Lower lobe of right lung (tissue), 2 donors: ENCODE measurements at regions not wholly inside any gene's neighbourhood (a gene's known extent, or its start where the extent isn't known, plus 50 kb on each side); places are given as distances from the start of the nearest gene placed in this dataset.

Source experiments
- ATAC-seq, 2 donors: fragments of 200-7000 bp; cut with Tn5 transposase; one replicate each; pipeline ENCODE4 v1.9.1; 2020 to 2022; ENCODE audit warnings: mild to moderate bottlenecking in 2 of 2, moderate library complexity in 2 of 2
- DNase-seq: peaks from one replicate; pipeline ENCODE4 v3.0.0-alpha.2; 2020
- H3K27ac ChIP-seq: fragments of 200-600 bp; one replicate; pipeline ENCODE4 v1.8.0; 2022
- H3K27me3 ChIP-seq: fragments of 200-600 bp; one replicate; pipeline ENCODE4 v1.8.0; 2022; ENCODE audit warnings: low read depth
- H3K36me3 ChIP-seq: fragments of 200-600 bp; one replicate; pipeline ENCODE4 v1.8.0; 2022; ENCODE audit warnings: mild to moderate bottlenecking
- H3K4me1 ChIP-seq: fragments of 200-600 bp; one replicate; pipeline ENCODE4 v1.8.0; 2022
- H3K4me3 ChIP-seq: fragments of 200-600 bp; one replicate; pipeline ENCODE4 v1.8.0; 2022; ENCODE audit warnings: mild to moderate bottlenecking
- H3K9me3 ChIP-seq: fragments of 200-600 bp; one replicate; pipeline ENCODE4 v1.8.0; 2022
- intact Hi-C: fragments of 100-400 bp; cut with DNase I; formaldehyde crosslinking; loops from one replicate; pipeline ENCODE4 v1.11.0; 2022
- TF ChIP-seq, protein P1 (sequence below): fragments of 200-600 bp; IDR thresholded peaks from one replicate; pipeline ENCODE4 v1.8.0; 2022; ENCODE audit warnings: antibody characterized with exemption, mild to moderate bottlenecking
- donor health status: DM: no; HTN: yes; CAD: no; lungs with severe emphysema.

DNA sequence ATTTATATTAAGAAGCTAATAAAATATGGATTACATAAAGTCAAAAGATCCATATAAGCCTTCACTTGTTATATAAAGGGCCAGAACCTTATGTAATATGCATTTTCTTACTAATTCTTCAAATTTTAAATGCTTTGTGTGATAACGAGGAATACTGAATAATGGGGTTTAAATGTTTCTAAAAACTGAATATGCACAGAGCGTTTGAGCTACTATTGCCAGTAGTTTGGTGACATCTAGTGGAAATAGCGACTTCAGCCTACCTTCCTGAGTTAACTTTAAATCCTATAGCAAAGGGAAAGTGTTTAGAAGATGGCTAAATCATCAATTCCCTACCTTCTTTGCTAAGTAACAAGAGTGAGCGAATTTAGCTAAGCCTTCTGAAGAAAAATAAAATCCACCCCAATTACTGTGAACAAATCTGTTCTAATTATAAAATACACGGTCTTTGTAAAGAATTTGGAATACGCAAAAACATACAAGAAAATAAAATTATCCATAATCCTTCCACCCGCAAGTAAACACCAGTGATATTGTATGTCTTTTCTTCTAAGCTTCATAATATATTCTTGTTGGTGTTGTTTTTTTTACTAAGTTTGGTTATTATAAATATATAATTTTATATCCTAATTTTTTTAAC lies 115.5 kb upstream of the G2E3 start:
- TF ChIP-seq, protein P1, sequence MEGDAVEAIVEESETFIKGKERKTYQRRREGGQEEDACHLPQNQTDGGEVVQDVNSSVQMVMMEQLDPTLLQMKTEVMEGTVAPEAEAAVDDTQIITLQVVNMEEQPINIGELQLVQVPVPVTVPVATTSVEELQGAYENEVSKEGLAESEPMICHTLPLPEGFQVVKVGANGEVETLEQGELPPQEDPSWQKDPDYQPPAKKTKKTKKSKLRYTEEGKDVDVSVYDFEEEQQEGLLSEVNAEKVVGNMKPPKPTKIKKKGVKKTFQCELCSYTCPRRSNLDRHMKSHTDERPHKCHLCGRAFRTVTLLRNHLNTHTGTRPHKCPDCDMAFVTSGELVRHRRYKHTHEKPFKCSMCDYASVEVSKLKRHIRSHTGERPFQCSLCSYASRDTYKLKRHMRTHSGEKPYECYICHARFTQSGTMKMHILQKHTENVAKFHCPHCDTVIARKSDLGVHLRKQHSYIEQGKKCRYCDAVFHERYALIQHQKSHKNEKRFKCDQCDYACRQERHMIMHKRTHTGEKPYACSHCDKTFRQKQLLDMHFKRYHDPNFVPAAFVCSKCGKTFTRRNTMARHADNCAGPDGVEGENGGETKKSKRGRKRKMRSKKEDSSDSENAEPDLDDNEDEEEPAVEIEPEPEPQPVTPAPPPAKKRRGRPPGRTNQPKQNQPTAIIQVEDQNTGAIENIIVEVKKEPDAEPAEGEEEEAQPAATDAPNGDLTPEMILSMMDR = no peak
- Histone ChIP-seq H3K9me3 (no peaks in the 10 kb centered on the region), H3K27me3 (no peaks in the 10 kb centered on the region), H3K27ac (no peak overlapping the region), H3K36me3 (no peaks in the 10 kb centered on the region), H3K4me3 (no peak overlapping the region), H3K4me1 (no peaks in the 10 kb centered on the region)
- ATAC-seq (no peak), DNase-seq (no peak)
- intact Hi-C loops = no loop called here

DNA sequence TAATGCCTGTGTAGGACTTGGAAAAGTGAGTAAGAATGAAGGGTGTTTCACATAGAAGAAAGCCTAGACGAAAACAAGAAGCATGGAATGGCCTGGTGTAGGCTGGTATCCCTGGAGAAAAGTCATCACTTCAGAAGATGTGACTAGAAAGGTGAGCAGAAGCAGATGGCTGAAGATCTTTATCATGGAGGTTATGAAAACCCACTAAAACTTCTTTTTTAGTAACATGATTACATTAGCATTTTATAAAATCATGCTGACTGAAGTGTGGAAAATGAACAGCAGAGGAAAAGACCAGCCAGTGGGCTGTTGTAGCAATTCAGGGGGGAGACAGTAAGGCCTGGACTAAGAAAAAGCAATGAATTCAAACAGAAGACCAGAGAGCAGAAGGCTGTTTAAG lies 114.5 kb upstream of the G2E3 start:
- DNase-seq = no peak
- Histone ChIP-seq H3K4me1 (no peaks in the 10 kb centered on the region), H3K9me3 (no peaks in the 10 kb centered on the region), H3K36me3 (no peaks in the 10 kb centered on the region), H3K27me3 (no peaks in the 10 kb centered on the region), H3K4me3 (no peak overlapping the region), H3K27ac (no peak overlapping the region)
- intact Hi-C loops = no loop called here
- TF ChIP-seq, protein P1 = no peak
- ATAC-seq = no peak

DNA sequence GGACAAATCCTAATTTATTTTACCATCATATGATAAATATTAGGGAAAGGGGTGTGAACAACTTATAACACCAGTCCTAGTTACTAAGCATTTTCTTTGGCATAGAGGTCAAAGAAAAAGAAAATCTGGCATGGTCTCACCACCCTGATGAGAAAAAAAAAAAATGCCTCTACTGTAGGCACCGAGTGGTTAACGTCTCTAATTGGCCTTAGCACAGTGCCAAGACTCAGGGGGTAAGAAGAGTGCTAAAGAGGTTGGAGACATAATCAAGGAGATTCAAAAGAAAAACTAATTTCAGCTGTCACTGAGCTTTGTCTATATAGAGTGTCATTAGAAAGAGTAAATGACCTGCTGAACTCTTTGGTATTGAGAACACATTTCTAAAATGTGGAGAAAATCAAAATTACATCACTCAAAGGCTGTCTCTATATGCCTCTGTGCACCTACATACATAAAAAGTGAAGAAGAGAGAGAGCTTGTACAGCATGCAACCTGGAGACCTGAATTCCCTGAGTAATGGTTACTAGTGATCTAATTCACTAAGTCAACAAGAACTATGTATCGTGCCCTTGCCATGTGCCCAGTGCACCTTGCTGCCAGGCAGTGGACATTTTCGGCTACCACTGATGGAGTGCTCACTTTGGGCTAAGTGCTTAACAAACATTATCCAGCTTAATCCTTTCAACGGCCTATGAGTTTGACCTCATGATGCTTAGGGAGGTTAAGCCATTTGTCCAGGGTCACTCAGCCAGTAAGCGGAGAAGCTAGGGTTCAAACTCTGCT lies 113.8 kb upstream of the G2E3 start:
- ATAC-seq (no peak), DNase-seq (no peak)
- TF ChIP-seq, protein P1 = no peak
- Histone ChIP-seq H3K27ac (no peak overlapping the region), H3K4me1 (no peaks in the 10 kb centered on the region), H3K9me3 (no peaks in the 10 kb centered on the region), H3K27me3 (no peaks in the 10 kb centered on the region), H3K36me3 (no peaks in the 10 kb centered on the region), H3K4me3 (no peak overlapping the region)
- intact Hi-C loops = no loop called here

DNA sequence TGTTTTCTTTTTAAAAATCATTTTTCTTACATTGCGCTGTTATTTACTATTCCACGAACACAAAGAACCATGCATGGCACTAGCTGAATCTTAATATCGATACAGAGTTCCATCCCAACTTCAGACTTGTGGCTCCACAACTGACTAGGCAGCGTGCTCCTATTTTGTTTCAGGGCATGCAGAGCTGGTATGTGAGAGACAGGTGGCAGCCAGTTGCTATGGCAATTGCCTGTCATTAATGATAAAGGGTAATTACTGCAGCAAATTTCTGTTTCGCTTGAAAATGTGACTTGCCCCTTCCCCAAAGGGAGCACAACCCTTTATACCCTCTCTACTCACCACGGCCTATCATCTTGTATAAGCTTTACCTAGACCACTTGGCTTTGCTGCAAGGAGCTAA lies 113.1 kb upstream of the G2E3 start:
- H3K27me3 ChIP-seq = no peaks in the 10 kb centered on the region
- no peaks in the 10 kb centered on the region for H3K4me1 ChIP-seq
- H3K36me3 ChIP-seq = no peaks in the 10 kb centered on the region
- TF ChIP-seq, protein P1 = no peak
- H3K27ac ChIP-seq = no peak overlapping the region
- H3K9me3 ChIP-seq = no peaks in the 10 kb centered on the region
- H3K4me3 ChIP-seq = no peak overlapping the region
- intact Hi-C loops = no loop called here
- DNase-seq (no peak), ATAC-seq (no peak)

DNA sequence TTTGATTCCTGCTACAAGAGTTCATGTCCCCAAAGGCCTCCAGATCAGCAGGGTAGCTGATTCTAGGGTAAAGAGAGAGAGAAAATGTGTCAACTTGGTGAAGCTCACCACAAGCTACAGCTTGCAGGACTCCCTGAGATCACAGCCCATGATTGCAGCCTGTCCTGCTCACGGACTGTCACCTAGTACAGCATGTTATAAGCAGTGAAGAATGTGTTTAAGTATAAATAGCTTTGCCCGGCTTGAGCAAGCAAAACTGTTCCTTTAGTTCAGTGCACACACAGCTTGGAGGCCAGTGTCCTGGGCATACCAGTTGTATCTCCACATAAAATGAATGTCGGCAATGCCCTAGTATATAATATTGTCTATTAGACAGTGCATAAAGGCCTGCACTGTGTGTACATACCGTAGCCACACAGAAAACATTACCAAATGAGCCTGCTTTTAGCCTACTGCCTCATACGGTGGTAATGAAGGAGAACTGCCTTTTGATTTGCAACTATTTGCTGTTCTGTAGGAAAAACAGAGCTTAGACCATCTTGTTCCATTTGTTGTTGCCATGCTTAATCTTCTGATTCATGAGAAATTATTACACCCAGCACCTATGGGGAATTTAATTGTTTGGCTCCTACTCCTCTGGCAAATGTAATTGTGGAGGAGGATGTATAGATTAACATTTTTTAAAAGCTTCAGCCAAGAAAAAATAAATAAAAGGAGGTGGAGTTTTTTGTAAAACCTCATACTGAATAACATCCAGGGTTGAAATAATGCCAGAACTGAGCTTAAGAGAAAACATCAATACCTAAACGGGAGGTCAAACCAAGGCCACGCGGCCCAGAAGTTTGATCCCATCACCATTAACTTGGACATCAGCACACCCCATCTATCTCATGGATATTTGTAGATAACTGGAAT lies 108.1 kb upstream of the G2E3 start:
- H3K27ac ChIP-seq = no peak overlapping the region
- no peaks in the 10 kb centered on the region for H3K4me1 ChIP-seq
- DNase-seq (no peak), ATAC-seq (no peak)
- no peaks in the 10 kb centered on the region for H3K27me3 ChIP-seq
- TF ChIP-seq, protein P1 = no peak
- intact Hi-C loops = no loop called here
- no peaks in the 10 kb centered on the region for H3K36me3 ChIP-seq
- H3K4me3 ChIP-seq = no peak overlapping the region
- no peaks in the 10 kb centered on the region for H3K9me3 ChIP-seq
